ENCODE measurements at regions not wholly inside any gene's neighbourhood (a gene's known extent, or its start where the extent isn't known, plus 50 kb on each side); places are given as distances from the start of the nearest gene placed in this dataset.
"Not testable (repeated sequence)": the region's sequence is repeated elsewhere in the genome, so short reads cannot be mapped to it uniquely, and the experiment has no call there.

DNA sequence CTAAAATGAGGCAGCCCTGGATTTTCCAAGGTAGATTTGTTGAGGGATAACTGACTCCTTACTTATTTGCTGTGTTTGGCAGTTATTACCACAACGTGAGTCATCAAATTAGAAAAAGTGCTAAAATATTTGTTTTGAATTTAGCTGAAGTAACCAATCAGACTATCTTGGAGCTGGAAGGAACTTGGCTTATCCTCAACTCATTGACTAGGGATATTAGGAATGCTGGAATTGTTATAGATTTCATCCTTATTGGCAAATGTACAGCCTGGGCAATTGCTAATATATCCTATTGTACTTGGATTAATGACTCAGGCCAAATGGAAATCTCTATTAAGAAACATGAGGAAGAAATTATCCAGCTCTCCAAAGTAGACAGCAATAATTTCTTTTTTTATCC is 1189.0 kb upstream of the LRRN3 start:
- DNase-seq = no peak
- Histone ChIP-seq H3K27me3 (replicated peaks; ENCODE audit: insufficient read depth, low read length) (no peaks in the 10 kb centered on the region), H3K9me2 (replicated peaks; ENCODE audit: insufficient read depth, low read length) (no peaks in the 10 kb centered on the region), H3K9ac (ENCODE audit: low read length) (no peak overlapping the region), H3K4me1 (ENCODE audit: low read length) (no peaks in the 10 kb centered on the region), H3K27ac (ENCODE audit: low read length) (no peak overlapping the region), H4K20me1 (ENCODE audit: insufficient read depth, low read length) (no peaks in the 10 kb centered on the region), H2AFZ (ENCODE audit: low read length) (no peak overlapping the region), H3K4me3 (ENCODE audit: low read length) (no peak overlapping the region), H3F3A (ENCODE audit: insufficient read depth, low read length) (no peaks in the 10 kb centered on the region), H3K79me2 (ENCODE audit: low read length) (no peaks in the 10 kb centered on the region), H3K4me2 (ENCODE audit: low read depth, low read length) (no peak overlapping the region), H3K9me3 (replicated peaks; ENCODE audit: insufficient read depth, low read length) (no peaks in the 10 kb centered on the region), H3K36me3 (replicated peaks; ENCODE audit: insufficient read depth, low read length) (no peaks in the 10 kb centered on the region)
- TF ChIP-seq EZH2 (optimal IDR thresholded peaks at IDR 0.05; ENCODE audit: low read depth, low read length) = no peak
- TF ChIP-seq, protein P1, sequence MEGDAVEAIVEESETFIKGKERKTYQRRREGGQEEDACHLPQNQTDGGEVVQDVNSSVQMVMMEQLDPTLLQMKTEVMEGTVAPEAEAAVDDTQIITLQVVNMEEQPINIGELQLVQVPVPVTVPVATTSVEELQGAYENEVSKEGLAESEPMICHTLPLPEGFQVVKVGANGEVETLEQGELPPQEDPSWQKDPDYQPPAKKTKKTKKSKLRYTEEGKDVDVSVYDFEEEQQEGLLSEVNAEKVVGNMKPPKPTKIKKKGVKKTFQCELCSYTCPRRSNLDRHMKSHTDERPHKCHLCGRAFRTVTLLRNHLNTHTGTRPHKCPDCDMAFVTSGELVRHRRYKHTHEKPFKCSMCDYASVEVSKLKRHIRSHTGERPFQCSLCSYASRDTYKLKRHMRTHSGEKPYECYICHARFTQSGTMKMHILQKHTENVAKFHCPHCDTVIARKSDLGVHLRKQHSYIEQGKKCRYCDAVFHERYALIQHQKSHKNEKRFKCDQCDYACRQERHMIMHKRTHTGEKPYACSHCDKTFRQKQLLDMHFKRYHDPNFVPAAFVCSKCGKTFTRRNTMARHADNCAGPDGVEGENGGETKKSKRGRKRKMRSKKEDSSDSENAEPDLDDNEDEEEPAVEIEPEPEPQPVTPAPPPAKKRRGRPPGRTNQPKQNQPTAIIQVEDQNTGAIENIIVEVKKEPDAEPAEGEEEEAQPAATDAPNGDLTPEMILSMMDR (IDR thresholded peaks at IDR 0.05; ENCODE audit: low read length) = no peak
- TF ChIP-seq EZH2phosphoT487 (IDR thresholded peaks at IDR 0.05; ENCODE audit: low read length) = no peak

DNA sequence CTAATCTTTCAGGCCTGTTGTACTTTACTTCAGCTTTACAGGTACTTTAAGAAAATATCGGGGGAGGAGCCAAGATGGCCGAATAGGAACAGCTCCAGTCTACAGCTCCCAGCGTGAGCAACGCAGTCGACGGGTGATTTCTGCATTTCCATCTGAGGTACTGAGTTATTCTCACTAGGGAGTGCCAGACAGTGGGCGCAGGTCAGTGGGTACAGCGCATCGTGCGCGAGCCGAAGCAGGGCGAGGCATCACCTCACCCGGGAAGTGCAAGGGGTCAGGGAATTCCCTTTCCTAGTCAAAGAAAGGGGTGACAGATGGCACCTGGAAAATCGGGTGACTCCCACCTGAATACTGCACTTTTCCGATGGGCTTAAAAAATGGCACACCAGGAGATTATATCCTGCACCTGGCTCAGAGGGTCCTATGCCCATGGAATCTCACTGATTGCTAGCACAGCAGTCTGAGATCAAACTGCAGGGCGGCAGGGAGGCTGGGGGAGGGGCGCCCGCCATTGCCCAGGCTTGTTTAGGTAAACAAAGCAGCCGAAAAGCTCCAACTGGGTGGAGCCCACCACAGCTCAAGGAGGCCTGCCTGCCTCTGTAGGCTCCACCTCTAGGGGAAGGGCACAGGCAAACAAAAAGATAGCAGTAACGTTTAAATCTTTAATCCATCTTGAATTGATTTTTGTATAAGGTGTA is 1185.4 kb upstream of the LRRN3 start:
- not testable (repeated sequence) for H3K4me2 ChIP-seq (ENCODE audit: low read depth, low read length); H4K20me1 ChIP-seq (ENCODE audit: insufficient read depth, low read length); H2AFZ ChIP-seq (ENCODE audit: low read length); H3K9ac ChIP-seq (ENCODE audit: low read length); DNase-seq; H3K79me2 ChIP-seq (ENCODE audit: low read length); H3K9me2 ChIP-seq (replicated peaks; ENCODE audit: insufficient read depth, low read length); H3F3A ChIP-seq (ENCODE audit: insufficient read depth, low read length); H3K36me3 ChIP-seq (replicated peaks; ENCODE audit: insufficient read depth, low read length); H3K27ac ChIP-seq (ENCODE audit: low read length); H3K9me3 ChIP-seq (replicated peaks; ENCODE audit: insufficient read depth, low read length); H3K4me1 ChIP-seq (ENCODE audit: low read length); H3K27me3 ChIP-seq (replicated peaks; ENCODE audit: insufficient read depth, low read length); H3K4me3 ChIP-seq (ENCODE audit: low read length)

GRCh38 chr7:109915670-109916069 is 1175.3 kb upstream of the LRRN3 start:
- H3K4me2 ChIP-seq (ENCODE audit: low read depth, low read length) = no peak overlapping the region
- no peak overlapping the region for H3K9ac ChIP-seq (ENCODE audit: low read length)
- no peaks in the 10 kb centered on the region for H3K9me2 ChIP-seq (replicated peaks; ENCODE audit: insufficient read depth, low read length)
- no peaks in the 10 kb centered on the region for H3K27me3 ChIP-seq (replicated peaks; ENCODE audit: insufficient read depth, low read length)
- no peaks in the 10 kb centered on the region for H3F3A ChIP-seq (ENCODE audit: insufficient read depth, low read length)
- no peak overlapping the region for H3K4me3 ChIP-seq (ENCODE audit: low read length)
- H3K4me1 ChIP-seq (ENCODE audit: low read length) = no peaks in the 10 kb centered on the region
- H4K20me1 ChIP-seq (ENCODE audit: insufficient read depth, low read length) = no peaks in the 10 kb centered on the region
- H3K27ac ChIP-seq (ENCODE audit: low read length) = no peak overlapping the region
- no peak overlapping the region for H2AFZ ChIP-seq (ENCODE audit: low read length)
- TF ChIP-seq EZH2phosphoT487 (IDR thresholded peaks at IDR 0.05; ENCODE audit: low read length) (no peak), EZH2 (optimal IDR thresholded peaks at IDR 0.05; ENCODE audit: low read depth, low read length) (no peak)
- TF ChIP-seq, protein P1 (IDR thresholded peaks at IDR 0.05; ENCODE audit: low read length) = no peak
- no peaks in the 10 kb centered on the region for H3K79me2 ChIP-seq (ENCODE audit: low read length)
- H3K9me3 ChIP-seq (replicated peaks; ENCODE audit: insufficient read depth, low read length) = no peaks in the 10 kb centered on the region
- no peaks in the 10 kb centered on the region for H3K36me3 ChIP-seq (replicated peaks; ENCODE audit: insufficient read depth, low read length)
- no peak for DNase-seq

GRCh38 chr7:109926738-109927137 is 1164.2 kb upstream of the LRRN3 start:
- Histone ChIP-seq H3K27me3 (replicated peaks; ENCODE audit: insufficient read depth, low read length) (no peaks in the 10 kb centered on the region), H3K9me3 (replicated peaks; ENCODE audit: insufficient read depth, low read length) (no peaks in the 10 kb centered on the region), H3K9ac (ENCODE audit: low read length) (no peak overlapping the region), H3K27ac (ENCODE audit: low read length) (no peak overlapping the region), H4K20me1 (ENCODE audit: insufficient read depth, low read length) (no peaks in the 10 kb centered on the region), H3K36me3 (replicated peaks; ENCODE audit: insufficient read depth, low read length) (no peaks in the 10 kb centered on the region), H2AFZ (ENCODE audit: low read length) (no peak overlapping the region), H3F3A (ENCODE audit: insufficient read depth, low read length) (no peaks in the 10 kb centered on the region), H3K4me2 (ENCODE audit: low read depth, low read length) (no peak overlapping the region), H3K4me3 (ENCODE audit: low read length) (no peak overlapping the region), H3K4me1 (ENCODE audit: low read length) (no peaks in the 10 kb centered on the region), H3K79me2 (ENCODE audit: low read length) (no peaks in the 10 kb centered on the region), H3K9me2 (replicated peaks; ENCODE audit: insufficient read depth, low read length) (no peaks in the 10 kb centered on the region)
- no peak for DNase-seq
- no peak for TF ChIP-seq EZH2 (optimal IDR thresholded peaks at IDR 0.05; ENCODE audit: low read depth, low read length)
- no peak for TF ChIP-seq EZH2phosphoT487 (IDR thresholded peaks at IDR 0.05; ENCODE audit: low read length)
- TF ChIP-seq, protein P1 (IDR thresholded peaks at IDR 0.05; ENCODE audit: low read length) = no peak

All from MM.1S (cell line).